ENCODE measurements at regions not wholly inside any gene's neighbourhood (a gene's known extent, or its start where the extent isn't known, plus 50 kb on each side); places are given as distances from the start of the nearest gene placed in this dataset.

- TF ChIP-seq FOXA1 (IDR thresholded peaks at IDR 0.05; ENCODE audit: borderline replicate concordance) = no peak
- no peak for TF ChIP-seq ZNF124 (CRISPR knock-in tag; IDR thresholded peaks at IDR 0.05)
- TF ChIP-seq MLX (CRISPR knock-in tag; conservative IDR thresholded peaks at IDR 0.05) = no peak
- no peak for TF ChIP-seq IFI16 (CRISPR knock-in tag; IDR thresholded peaks at IDR 0.05)
- no peak for TF ChIP-seq ELF4 (CRISPR knock-in tag; IDR thresholded peaks at IDR 0.05)
- no peak for TF ChIP-seq ZNF740 (CRISPR knock-in tag; IDR thresholded peaks at IDR 0.05)
- no peak for TF ChIP-seq ZNF740 (tag; IDR thresholded peaks at IDR 0.05)
- no peak for TF ChIP-seq MEIS2 (IDR thresholded peaks at IDR 0.05; ENCODE audit: partially characterized antibody)
- no peak for TF ChIP-seq TEAD4 (IDR thresholded peaks at IDR 0.05; ENCODE audit: low read length)
- TF ChIP-seq TEAD4 (CRISPR knock-in tag; IDR thresholded peaks at IDR 0.05; ENCODE audit: borderline replicate concordance) = no peak
- TF ChIP-seq, protein P1, sequence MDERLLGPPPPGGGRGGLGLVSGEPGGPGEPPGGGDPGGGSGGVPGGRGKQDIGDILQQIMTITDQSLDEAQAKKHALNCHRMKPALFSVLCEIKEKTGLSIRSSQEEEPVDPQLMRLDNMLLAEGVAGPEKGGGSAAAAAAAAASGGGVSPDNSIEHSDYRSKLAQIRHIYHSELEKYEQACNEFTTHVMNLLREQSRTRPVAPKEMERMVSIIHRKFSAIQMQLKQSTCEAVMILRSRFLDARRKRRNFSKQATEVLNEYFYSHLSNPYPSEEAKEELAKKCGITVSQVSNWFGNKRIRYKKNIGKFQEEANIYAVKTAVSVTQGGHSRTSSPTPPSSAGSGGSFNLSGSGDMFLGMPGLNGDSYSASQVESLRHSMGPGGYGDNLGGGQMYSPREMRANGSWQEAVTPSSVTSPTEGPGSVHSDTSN (CRISPR knock-in tag; IDR thresholded peaks at IDR 0.05; ENCODE audit: low read depth) = no peak
- TF ChIP-seq, protein P1 (tag; conservative IDR thresholded peaks at IDR 0.05; ENCODE audit: low read depth) = no peak
These were observed 651.6 kb upstream of the TBX3 start (continued) for GRCh38 chr12:115335594-115335993.

Data from K562 (cell line).